ENCODE measurements at regions not wholly inside any gene's neighbourhood (a gene's known extent, or its start where the extent isn't known, plus 50 kb on each side); places are given as distances from the start of the nearest gene placed in this dataset.

GRCh38 chr2:108169982-108170625 is 69.7 kb upstream of the SULT1C3 start:
- Histone ChIP-seq H3K36me3 (no peaks in the 10 kb centered on the region), H3K9me3 (no peaks in the 10 kb centered on the region), H3K27me3 (no peaks in the 10 kb centered on the region), H3K4me3 (ENCODE audit: low read depth, low read length) (no peak overlapping the region), H3K4me1 (no peaks in the 10 kb centered on the region)
- no peak for DNase-seq
- TF ChIP-seq, protein P1, sequence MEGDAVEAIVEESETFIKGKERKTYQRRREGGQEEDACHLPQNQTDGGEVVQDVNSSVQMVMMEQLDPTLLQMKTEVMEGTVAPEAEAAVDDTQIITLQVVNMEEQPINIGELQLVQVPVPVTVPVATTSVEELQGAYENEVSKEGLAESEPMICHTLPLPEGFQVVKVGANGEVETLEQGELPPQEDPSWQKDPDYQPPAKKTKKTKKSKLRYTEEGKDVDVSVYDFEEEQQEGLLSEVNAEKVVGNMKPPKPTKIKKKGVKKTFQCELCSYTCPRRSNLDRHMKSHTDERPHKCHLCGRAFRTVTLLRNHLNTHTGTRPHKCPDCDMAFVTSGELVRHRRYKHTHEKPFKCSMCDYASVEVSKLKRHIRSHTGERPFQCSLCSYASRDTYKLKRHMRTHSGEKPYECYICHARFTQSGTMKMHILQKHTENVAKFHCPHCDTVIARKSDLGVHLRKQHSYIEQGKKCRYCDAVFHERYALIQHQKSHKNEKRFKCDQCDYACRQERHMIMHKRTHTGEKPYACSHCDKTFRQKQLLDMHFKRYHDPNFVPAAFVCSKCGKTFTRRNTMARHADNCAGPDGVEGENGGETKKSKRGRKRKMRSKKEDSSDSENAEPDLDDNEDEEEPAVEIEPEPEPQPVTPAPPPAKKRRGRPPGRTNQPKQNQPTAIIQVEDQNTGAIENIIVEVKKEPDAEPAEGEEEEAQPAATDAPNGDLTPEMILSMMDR (IDR thresholded peaks at IDR 0.05; ENCODE audit: low read depth, low read length), result peak; percentile 34

DNA sequence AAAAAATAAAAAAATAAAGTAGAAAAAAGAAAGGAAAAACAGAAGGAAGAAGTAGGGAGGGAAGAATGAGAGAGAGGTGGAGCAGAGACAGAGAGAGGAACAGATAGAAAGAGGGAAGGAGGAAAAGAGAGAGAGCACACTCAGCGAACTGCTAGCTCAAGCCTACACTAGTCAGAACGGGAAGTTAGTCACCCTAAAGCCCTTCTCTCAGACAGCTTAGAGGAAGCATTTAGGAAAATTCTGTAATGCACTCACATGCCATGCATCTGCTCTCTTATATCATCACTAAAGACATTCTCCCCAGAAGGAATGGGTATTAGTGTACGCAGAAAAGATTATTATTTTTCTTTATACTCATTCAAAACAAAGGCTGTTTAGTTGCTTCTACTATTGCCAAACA is 68.1 kb upstream of the SULT1C3 start:
- H3K9me3 ChIP-seq, result no peaks in the 10 kb centered on the region

DNA sequence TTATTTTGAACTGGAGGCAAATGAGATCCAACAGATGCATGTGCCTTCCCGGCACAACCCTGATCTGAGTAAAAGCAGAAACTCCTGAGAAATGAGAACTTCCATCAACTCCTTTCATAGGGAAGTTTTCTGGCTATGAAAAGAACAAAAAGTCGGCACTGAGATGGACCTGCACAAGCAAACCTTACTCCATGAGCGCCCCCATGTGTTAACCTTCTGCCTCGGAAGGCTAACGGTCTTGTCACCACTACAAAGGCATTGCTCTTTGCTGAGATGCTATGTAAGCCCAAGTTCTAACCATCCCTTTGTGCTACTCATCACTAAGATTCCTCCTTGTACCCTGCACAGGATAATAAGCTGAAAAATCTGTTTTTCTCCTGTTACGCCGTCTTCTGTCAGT is 57.3 kb upstream of the SULT1C3 start:
- peak; percentile 29 for DNase-seq

More for the DNA sequence above, 68.1 kb upstream of the SULT1C3 start:
- H3K27me3 ChIP-seq, result no peaks in the 10 kb centered on the region
- no peak overlapping the region for H3K4me3 ChIP-seq (ENCODE audit: low read depth, low read length)
- TF ChIP-seq, protein P1 (IDR thresholded peaks at IDR 0.05; ENCODE audit: low read depth, low read length), result no peak
- H3K36me3 ChIP-seq, result no peaks in the 10 kb centered on the region
- H3K4me1 ChIP-seq, result no peaks in the 10 kb centered on the region
- no peak for DNase-seq

DNA sequence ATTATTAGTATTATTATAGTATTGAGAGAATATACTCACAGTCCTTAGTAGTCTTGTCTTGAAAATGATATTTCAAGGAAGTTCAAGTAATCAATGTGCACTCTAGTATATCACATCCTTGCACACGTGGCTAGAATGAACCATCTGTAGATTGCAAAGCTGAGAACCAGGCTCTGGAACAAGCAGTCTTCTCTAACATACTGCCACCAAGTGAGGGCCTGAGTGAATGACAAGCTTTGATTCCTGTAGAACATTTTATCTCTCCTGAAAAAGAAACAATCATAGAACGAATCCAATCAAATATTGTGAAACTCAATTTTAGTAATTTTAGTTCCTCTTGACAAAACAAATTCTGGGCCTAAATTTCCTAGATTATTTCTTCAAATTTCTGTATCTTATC is 55.3 kb upstream of the SULT1C3 start:
- peak; percentile 9 for DNase-seq
- TF ChIP-seq, protein P1 (IDR thresholded peaks at IDR 0.05; ENCODE audit: low read depth, low read length), result peak; percentile 44
- H3K4me3 ChIP-seq (ENCODE audit: low read depth, low read length), result no peak overlapping the region
- no peaks in the 10 kb centered on the region for H3K9me3 ChIP-seq
- no peaks in the 10 kb centered on the region for H3K27me3 ChIP-seq
- no peaks in the 10 kb centered on the region for H3K4me1 ChIP-seq
- H3K36me3 ChIP-seq, result no peaks in the 10 kb centered on the region

More for the DNA sequence above, 57.3 kb upstream of the SULT1C3 start:
- TF ChIP-seq, protein P1 (IDR thresholded peaks at IDR 0.05; ENCODE audit: low read depth, low read length), result peak; percentile 35
- no peaks in the 10 kb centered on the region for H3K27me3 ChIP-seq
- H3K4me3 ChIP-seq (ENCODE audit: low read depth, low read length), result no peak overlapping the region
- no peaks in the 10 kb centered on the region for H3K4me1 ChIP-seq
- H3K9me3 ChIP-seq, result no peaks in the 10 kb centered on the region
- no peaks in the 10 kb centered on the region for H3K36me3 ChIP-seq

DNA sequence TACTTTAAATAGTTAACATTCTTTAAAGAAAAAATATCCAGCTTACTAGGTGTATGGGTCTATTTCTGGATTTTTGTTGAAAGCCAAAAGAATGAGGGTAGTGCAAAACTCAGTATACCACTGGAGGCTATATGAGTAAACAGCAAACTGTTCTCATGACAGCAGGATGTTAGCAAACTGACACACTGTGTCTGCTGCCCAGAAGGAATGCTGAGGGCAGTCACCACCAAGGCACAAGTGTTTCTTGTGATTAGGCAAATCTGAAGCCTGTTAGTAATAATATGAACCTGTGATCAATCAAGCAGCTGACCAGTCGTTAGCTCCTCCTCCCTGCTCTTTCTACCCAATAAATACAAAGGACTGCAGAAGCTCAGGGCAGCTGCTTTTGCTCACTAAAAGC is 50.5 kb upstream of the SULT1C3 start:
- Histone ChIP-seq H3K9me3 (no peaks in the 10 kb centered on the region), H3K4me3 (ENCODE audit: low read depth, low read length) (no peak overlapping the region), H3K27me3 (no peaks in the 10 kb centered on the region), H3K36me3 (no peaks in the 10 kb centered on the region), H3K4me1 (no peaks in the 10 kb centered on the region)
- TF ChIP-seq, protein P1 (IDR thresholded peaks at IDR 0.05; ENCODE audit: low read depth, low read length), result no peak
- no peak for DNase-seq
